OCI-LY7 (cell line): ENCODE measurements at regions not wholly inside any gene's neighbourhood (a gene's known extent, or its start where the extent isn't known, plus 50 kb on each side); places are given as distances from the start of the nearest gene placed in this dataset.

ENCODE experiments used
- BruUV-seq: library from RNA; stranded (reverse); fragments of 400-500 nt; replicated peaks from 2 replicates; lab custom pipeline; 2021; lab: Mats Ljungman, UMichigan
- CTCF ChIA-PET: fragments of 300-600 bp; sonication (Branson Sonifier 250); formaldehyde crosslinking; loops from one replicate; lab custom pipeline; 2022; ENCODE audit warnings: antibody characterized with exemption; ENCODE audit not compliant: unreplicated experiment; lab: Charles Lee
- POLR2A ChIA-PET: fragments of 300-600 bp; sonication (Branson Sonifier 250); formaldehyde crosslinking; loops from one replicate; lab custom pipeline; 2022; ENCODE audit warnings: antibody characterized with exemption; lab: Charles Lee
- DNase-seq: peaks from one replicate; pipeline ENCODE4 v3.0.0-alpha.2; 2015; ENCODE audit warnings: low spot score
- H2AFZ ChIP-seq: fragments of 200-600 bp; sonication (generic), shearing (Covaris generic); 2 replicates; pipeline ENCODE4 v1.6.1; 2014; ENCODE audit warnings: mild to moderate bottlenecking, antibody characterized with exemption, low read length, moderate library complexity
- H3K27ac ChIP-seq: fragments of 200-600 bp; sonication (generic); 2 replicates; pipeline ENCODE4 v1.5.1; 2014; ENCODE audit warnings: mixed run types, low read depth, mild to moderate bottlenecking, moderate library complexity, low read length, inconsistent platforms; ENCODE audit not compliant: poor library complexity, severe bottlenecking
- H3K36me3 ChIP-seq: fragments of 200-600 bp; sonication (generic); 2 replicates; pipeline ENCODE4 v1.6.1; 2014; ENCODE audit warnings: mild to moderate bottlenecking, antibody characterized with exemption, low read length, moderate library complexity, mixed read lengths; ENCODE audit not compliant: insufficient read depth
- H3K4me1 ChIP-seq: fragments of 200-600 bp; sonication (generic); 2 replicates; pipeline ENCODE4 v1.5.1; 2014; ENCODE audit warnings: mild to moderate bottlenecking, low read length; ENCODE audit not compliant: insufficient read depth, poor library complexity, severe bottlenecking
- H3K4me2 ChIP-seq: fragments of 200-600 bp; sonication (generic); 2 replicates; pipeline ENCODE4 v1.6.1; 2014; ENCODE audit warnings: mild to moderate bottlenecking, low read length
- H3K4me3 ChIP-seq: fragments of 200-600 bp; sonication (generic); 2 replicates; pipeline ENCODE4 v1.5.1; 2014; ENCODE audit warnings: mild to moderate bottlenecking, low read depth, low read length; ENCODE audit not compliant: poor library complexity, severe bottlenecking
- H3K79me2 ChIP-seq: fragments of 200-600 bp; sonication (generic); 2 replicates; pipeline ENCODE4 v1.6.1; 2016; ENCODE audit warnings: low read depth, mild to moderate bottlenecking, low read length, moderate library complexity, mixed read lengths; ENCODE audit not compliant: insufficient read depth
- H3K9me2 ChIP-seq: fragments of 200-600 bp; sonication (generic); 2 replicates; pipeline ENCODE4 v1.6.1; 2016; ENCODE audit warnings: mild to moderate bottlenecking, low read length, mixed read lengths; ENCODE audit not compliant: insufficient read depth
- H3K9me3 ChIP-seq: fragments of 200-600 bp; sonication (generic); 2 replicates; pipeline ENCODE4 v1.6.1; 2014; ENCODE audit warnings: mild to moderate bottlenecking, mixed run types, low read length, mixed read lengths
- H4K20me1 ChIP-seq: fragments of 200-600 bp; sonication (generic); 2 replicates; pipeline ENCODE4 v1.6.1; 2014; ENCODE audit warnings: mild to moderate bottlenecking, antibody characterized with exemption, low read length, moderate library complexity, mixed read lengths; ENCODE audit not compliant: insufficient read depth
- EZH2phosphoT487 ChIP-seq: fragments of 200-600 bp; sonication (generic); IDR thresholded peaks from 2 replicates; pipeline ENCODE4 v1.6.1; 2018; ENCODE audit warnings: low read depth, borderline replicate concordance, mild to moderate bottlenecking, mixed run types, antibody characterized with exemption, low read length, moderate library complexity, mixed read lengths
- intact Hi-C: fragments of 100-400 bp; cut with micrococcal nuclease; formaldehyde crosslinking; loops from one replicate; pipeline ENCODE4 v1.10.0; 2022; ENCODE audit not compliant: unreplicated experiment
- TF ChIP-seq, protein P1 (sequence below): fragments of 200-600 bp; sonication (generic); conservative IDR thresholded peaks from 2 replicates; pipeline ENCODE4 v1.5.1; 2014; ENCODE audit warnings: mild to moderate bottlenecking, antibody characterized with exemption, low read length, moderate library complexity, mixed read lengths

DNA sequence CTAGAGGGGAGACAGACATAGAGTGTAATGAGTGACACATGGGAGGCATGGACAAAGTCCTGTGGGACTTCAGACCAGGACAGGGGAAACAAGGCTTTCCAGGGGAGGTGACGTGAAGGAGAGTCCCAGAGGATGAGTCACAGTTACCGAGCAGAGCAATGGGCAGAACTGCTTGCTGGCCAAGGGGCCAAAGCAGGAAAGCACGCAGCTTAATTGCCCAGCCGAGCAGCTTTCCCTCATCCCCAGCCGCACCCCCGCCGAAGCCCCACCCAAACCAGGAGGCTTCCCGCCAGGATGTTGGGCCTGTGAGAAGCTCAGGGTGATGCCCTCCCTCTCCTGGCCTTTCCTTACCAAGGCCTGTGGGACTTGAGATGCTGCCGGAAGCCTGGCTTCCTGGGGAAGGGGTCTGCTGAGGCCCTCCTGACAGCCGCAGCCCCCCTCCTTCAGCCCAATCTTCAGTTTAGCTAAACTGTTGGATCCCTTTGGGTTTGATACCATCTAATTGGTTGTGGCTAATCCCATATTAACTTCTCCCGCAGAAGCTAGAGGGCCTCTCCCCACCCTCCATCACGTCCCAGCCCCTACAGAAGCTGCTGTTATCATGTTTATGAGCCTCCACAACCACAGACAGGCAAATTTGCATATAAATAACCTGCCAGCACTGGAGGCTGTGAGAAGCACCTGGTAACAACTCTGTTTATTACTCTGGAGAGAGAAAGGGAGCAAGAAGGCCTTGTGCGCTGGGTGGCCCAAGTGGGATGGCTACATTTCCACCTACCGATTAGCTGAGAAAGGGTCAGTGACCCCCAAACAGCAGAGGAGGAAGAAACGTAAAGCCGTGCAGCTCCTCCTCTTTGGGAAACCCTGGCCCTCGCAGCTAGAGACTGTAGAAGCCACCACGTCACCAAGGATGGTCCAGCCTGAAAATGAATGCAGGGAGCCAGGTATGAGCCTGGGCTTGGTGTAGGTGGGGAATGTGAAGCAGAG lies 80.0 kb downstream of the TRIM29 start:
- H3K79me2 ChIP-seq, result no peaks in the 10 kb centered on the region
- no peak overlapping the region for H3K4me3 ChIP-seq
- DNase-seq, result no peak
- CTCF ChIA-PET, result no interaction called here
- TF ChIP-seq, protein P1, sequence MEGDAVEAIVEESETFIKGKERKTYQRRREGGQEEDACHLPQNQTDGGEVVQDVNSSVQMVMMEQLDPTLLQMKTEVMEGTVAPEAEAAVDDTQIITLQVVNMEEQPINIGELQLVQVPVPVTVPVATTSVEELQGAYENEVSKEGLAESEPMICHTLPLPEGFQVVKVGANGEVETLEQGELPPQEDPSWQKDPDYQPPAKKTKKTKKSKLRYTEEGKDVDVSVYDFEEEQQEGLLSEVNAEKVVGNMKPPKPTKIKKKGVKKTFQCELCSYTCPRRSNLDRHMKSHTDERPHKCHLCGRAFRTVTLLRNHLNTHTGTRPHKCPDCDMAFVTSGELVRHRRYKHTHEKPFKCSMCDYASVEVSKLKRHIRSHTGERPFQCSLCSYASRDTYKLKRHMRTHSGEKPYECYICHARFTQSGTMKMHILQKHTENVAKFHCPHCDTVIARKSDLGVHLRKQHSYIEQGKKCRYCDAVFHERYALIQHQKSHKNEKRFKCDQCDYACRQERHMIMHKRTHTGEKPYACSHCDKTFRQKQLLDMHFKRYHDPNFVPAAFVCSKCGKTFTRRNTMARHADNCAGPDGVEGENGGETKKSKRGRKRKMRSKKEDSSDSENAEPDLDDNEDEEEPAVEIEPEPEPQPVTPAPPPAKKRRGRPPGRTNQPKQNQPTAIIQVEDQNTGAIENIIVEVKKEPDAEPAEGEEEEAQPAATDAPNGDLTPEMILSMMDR, result no peak
- TF ChIP-seq EZH2phosphoT487, result no peak
- POLR2A ChIA-PET, result no interaction called here
- H2AFZ ChIP-seq, result no peak overlapping the region
- no peak overlapping the region for H3K4me2 ChIP-seq
- no peaks in the 10 kb centered on the region for H3K36me3 ChIP-seq
- no peaks in the 10 kb centered on the region for H3K9me3 ChIP-seq
- no peaks in the 10 kb centered on the region for H3K4me1 ChIP-seq
- H3K27ac ChIP-seq, result no peak overlapping the region
- intact Hi-C loops, result no loop called here
- no TSS peak for BruUV-seq
- H3K9me2 ChIP-seq, result no peaks in the 10 kb centered on the region
- H4K20me1 ChIP-seq, result no peaks in the 10 kb centered on the region

DNA sequence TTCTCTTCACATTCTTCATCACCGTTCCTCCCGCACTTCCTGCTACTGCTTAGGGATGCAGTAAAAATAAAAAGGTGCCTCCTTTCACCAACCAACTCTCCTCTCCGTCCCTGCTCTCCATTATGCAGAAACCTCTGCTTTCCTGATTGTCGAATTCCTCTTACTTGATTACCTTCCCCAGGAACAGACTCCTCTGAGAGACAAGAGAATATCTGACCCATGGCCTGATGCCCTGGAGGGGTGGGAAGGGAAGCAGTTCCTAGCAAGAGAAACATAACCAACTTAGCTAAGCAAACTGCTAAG lies 80.9 kb downstream of the TRIM29 start:
- CTCF ChIA-PET, result no interaction called here
- Histone ChIP-seq H3K9me2 (no peaks in the 10 kb centered on the region), H3K79me2 (no peaks in the 10 kb centered on the region), H4K20me1 (no peaks in the 10 kb centered on the region), H2AFZ (no peak overlapping the region), H3K9me3 (no peaks in the 10 kb centered on the region), H3K4me1 (no peaks in the 10 kb centered on the region), H3K36me3 (no peaks in the 10 kb centered on the region), H3K27ac (no peak overlapping the region), H3K4me3 (no peak overlapping the region), H3K4me2 (no peak overlapping the region)
- intact Hi-C loops, result no loop called here
- DNase-seq, result no peak
- no TSS peak for BruUV-seq
- TF ChIP-seq, protein P1, result no peak
- TF ChIP-seq EZH2phosphoT487, result no peak
- POLR2A ChIA-PET, result no interaction called here

DNA sequence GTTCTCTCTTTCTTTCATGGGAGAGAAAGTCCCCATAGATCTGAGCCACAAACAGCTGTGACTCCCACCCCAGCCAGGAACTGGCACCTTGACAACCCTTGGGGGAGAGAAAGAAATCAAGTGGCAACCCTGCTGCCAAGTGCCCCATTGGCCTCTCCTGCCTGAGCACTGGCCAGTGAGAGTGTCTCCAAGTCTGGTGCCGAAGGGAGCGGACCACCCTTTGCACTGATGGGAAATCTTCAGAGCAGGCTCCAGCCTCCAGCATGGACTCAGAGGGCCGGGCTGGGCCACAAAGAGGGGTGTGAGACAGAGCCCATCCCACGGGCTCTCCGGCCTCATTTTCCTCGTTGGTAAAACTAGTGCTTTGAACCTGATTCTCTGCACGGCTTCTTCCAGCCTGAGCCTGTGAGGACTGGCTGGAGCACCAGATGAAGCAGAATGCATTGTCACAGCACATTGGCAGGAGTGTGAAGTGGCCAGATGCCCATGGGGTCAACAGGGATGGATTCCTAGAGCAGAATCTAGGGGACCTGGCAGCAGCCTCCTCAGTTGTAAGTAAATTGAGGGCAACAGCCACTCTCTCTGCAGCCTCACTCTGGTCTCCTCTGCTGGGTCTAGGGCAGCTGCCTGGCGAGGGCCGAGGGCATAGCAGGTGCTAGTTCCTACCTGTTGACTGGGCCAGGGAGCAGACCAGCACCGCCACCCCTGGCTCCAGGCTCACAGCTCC lies 81.4 kb downstream of the TRIM29 start:
- H3K9me3 ChIP-seq, result no peaks in the 10 kb centered on the region
- TF ChIP-seq, protein P1, result no peak
- no peak for TF ChIP-seq EZH2phosphoT487
- H3K4me1 ChIP-seq, result no peaks in the 10 kb centered on the region
- intact Hi-C loops, result no loop called here
- BruUV-seq, result no TSS peak
- POLR2A ChIA-PET, result no interaction called here
- CTCF ChIA-PET, result no interaction called here
- H3K4me2 ChIP-seq, result no peak overlapping the region
- H3K36me3 ChIP-seq, result no peaks in the 10 kb centered on the region
- H3K27ac ChIP-seq, result no peak overlapping the region
- H3K79me2 ChIP-seq, result no peaks in the 10 kb centered on the region
- H4K20me1 ChIP-seq, result no peaks in the 10 kb centered on the region
- no peak for DNase-seq
- H3K9me2 ChIP-seq, result no peaks in the 10 kb centered on the region
- no peak overlapping the region for H3K4me3 ChIP-seq
- no peak overlapping the region for H2AFZ ChIP-seq
